Testis (tissue), 2 donors: ENCODE measurements at regions not wholly inside any gene's neighbourhood (a gene's known extent, or its start where the extent isn't known, plus 50 kb on each side); places are given as distances from the start of the nearest gene placed in this dataset.

Experiments used
- CTCF ChIP-seq, 3 experiments: fragments of 450-650 bp in 2 of 3; fragments of 200-600 bp in 1 of 3; sonication (generic) in 1 of 3; IDR thresholded peaks; one replicate each; pipeline ENCODE4 v1.5.1; 2016 to 2019; ENCODE audit warnings: antibody characterized with exemption in 3 of 3, mild to moderate bottlenecking in 2 of 3, moderate library complexity in 1 of 3
- POLR2A ChIP-seq: fragments of 450-650 bp; IDR thresholded peaks from one replicate; pipeline ENCODE4 v1.6.1; 2017; ENCODE audit warnings: antibody characterized with exemption, mild to moderate bottlenecking, moderate library complexity

GRCh38 chr13:97654236-97654635 lies 220.3 kb downstream of the RAP2A start:
- TF ChIP-seq CTCF (IDR thresholded peaks at IDR 0.05), result no peak
- TF ChIP-seq POLR2A, result no peak
